GM12878 (cell line): ENCODE measurements at regions not wholly inside any gene's neighbourhood (a gene's known extent, or its start where the extent isn't known, plus 50 kb on each side); places are given as distances from the start of the nearest gene placed in this dataset.

Experiments
- ATAC-seq: fragments of 200-7000 bp; cut with Tn5 transposase; 3 replicates; pipeline ENCODE4 v1.9.1; 2020; ENCODE audit warnings: mild to moderate bottlenecking, moderate library complexity
- BruUV-seq: library from RNA; stranded (reverse); fragments of 400-500 nt; replicated peaks from 2 replicates; lab custom pipeline; 2021; lab: Mats Ljungman, UMichigan
- CTCF ChIA-PET: fragments of 300-600 bp; sonication (Branson Sonifier 250); formaldehyde crosslinking; extraction: SDS; loops from one replicate; lab custom pipeline; 2021; ENCODE audit warnings: inconsistent platforms; lab: Yijun Ruan, JAX
- POLR2A ChIA-PET: fragments of 350-600 bp; formaldehyde crosslinking; extraction: SDS; loops from one replicate; lab custom pipeline; 2021; ENCODE audit warnings: inconsistent platforms; lab: Charles Lee
- RAD21 ChIA-PET: fragments of 300-600 bp; sonication (Branson Sonifier 250); formaldehyde crosslinking; loops from one replicate; lab custom pipeline; 2023; ENCODE audit warnings: antibody characterized with exemption; ENCODE audit not compliant: unreplicated experiment; lab: Charles Lee
- SMC1A ChIA-PET: fragments of 300-600 bp; sonication (Branson Sonifier 250); formaldehyde crosslinking; loops from one replicate; lab custom pipeline; 2023; ENCODE audit not compliant: unreplicated experiment, uncharacterized antibody; lab: Charles Lee
- DNase-seq: peaks from one replicate; pipeline ENCODE4 v3.0.0-alpha.2; 2011; ENCODE audit warnings: low read depth, low spot score
- FAIRE-seq: peaks from 3 replicates; lab custom pipeline; 2011; peaks lifted over from hg19 to GRCh38; lab: Jason Lieb, UNC
- H2AFZ ChIP-seq: 2 replicates; pipeline ENCODE4 v1.6.0; 2011; ENCODE audit warnings: low read depth, low read length, control low read depth; ENCODE audit not compliant: control insufficient read depth
- H3K27ac ChIP-seq: 2 replicates; pipeline ENCODE4 v1.5.1; 2011; ENCODE audit warnings: control low read depth; ENCODE audit not compliant: control insufficient read depth, insufficient read depth
- H3K27me3 ChIP-seq, 2 experiments: replicated peaks in 1 of 2; 2 replicates each; pipeline versions ENCODE4 v1.6.0 to v1.6.1; 2011; ENCODE audit warnings: low read length in 1 of 2; ENCODE audit not compliant: control insufficient read depth in 2 of 2, insufficient read depth in 2 of 2
- H3K36me3 ChIP-seq, 2 experiments: 2 replicates each; pipeline ENCODE4 v1.5.1; 2011; ENCODE audit warnings: low read length in 1 of 2; ENCODE audit not compliant: control insufficient read depth in 2 of 2, insufficient read depth in 2 of 2
- H3K4me1 ChIP-seq: 2 replicates; pipeline ENCODE4 v1.6.1; 2011; ENCODE audit warnings: mild to moderate bottlenecking, low read length, moderate library complexity, mixed read lengths; ENCODE audit not compliant: control insufficient read depth, insufficient read depth
- H3K4me2 ChIP-seq: 2 replicates; pipeline ENCODE4 v1.6.0; 2011; ENCODE audit warnings: control low read depth; ENCODE audit not compliant: control insufficient read depth, insufficient read depth
- H3K4me3 ChIP-seq: fragments of 200-600 bp; sonication (generic); 2 replicates; pipeline ENCODE4 v1.5.1; 2016
- H3K79me2 ChIP-seq: 2 replicates; pipeline ENCODE4 v1.6.0; 2011; ENCODE audit warnings: low read length; ENCODE audit not compliant: control insufficient read depth, insufficient read depth
- H3K9ac ChIP-seq: 2 replicates; pipeline ENCODE4 v1.8.0; 2011; ENCODE audit warnings: low read length, control low read depth, mixed read lengths; ENCODE audit not compliant: control insufficient read depth, insufficient read depth
- H3K9me3 ChIP-seq: replicated peaks from 3 replicates; pipeline ENCODE4 v1.5.1; 2011; ENCODE audit warnings: mild to moderate bottlenecking, low read length; ENCODE audit not compliant: control insufficient read depth, insufficient read depth
- H4K20me1 ChIP-seq: 2 replicates; pipeline ENCODE4 v1.6.0; 2011; ENCODE audit not compliant: control insufficient read depth, insufficient read depth
- CEBPZ ChIP-seq: fragments of 150-350 bp; IDR thresholded peaks from 2 replicates; pipeline ENCODE4 v1.6.1; 2016; ENCODE audit warnings: low read depth, low read length
- E2F4 ChIP-seq: IDR thresholded peaks from 2 replicates; pipeline ENCODE4 v1.6.1; 2012; ENCODE audit warnings: low read depth, low read length, improper control_type of control experiment
- EZH2 ChIP-seq: IDR thresholded peaks from 2 replicates; pipeline ENCODE4 v1.6.1; 2012; ENCODE audit warnings: low read depth, mild to moderate bottlenecking, control low read depth, inconsistent platforms, low read length, borderline replicate concordance; ENCODE audit not compliant: control insufficient read depth
- IKZF1 ChIP-seq: fragments of 450-650 bp; conservative IDR thresholded peaks from 2 replicates; pipeline ENCODE4 v1.6.1; 2017; ENCODE audit warnings: antibody characterized with exemption, mild to moderate bottlenecking
- SMARCA5 ChIP-seq: fragments of 450-650 bp; IDR thresholded peaks from 2 replicates; pipeline ENCODE4 v1.6.1; 2017; ENCODE audit warnings: mild to moderate bottlenecking
- SUPT20H ChIP-seq: IDR thresholded peaks from 2 replicates; pipeline ENCODE4 v1.6.1; 2011; ENCODE audit warnings: low read depth, mild to moderate bottlenecking, low read length, moderate library complexity, borderline replicate concordance; ENCODE audit not compliant: control insufficient read depth
- ZZZ3 ChIP-seq: IDR thresholded peaks from 2 replicates; pipeline ENCODE4 v1.6.1; 2011; ENCODE audit warnings: low read depth; ENCODE audit not compliant: control insufficient read depth, insufficient read length
- WGBS: methylation state at CpG from one replicate; pipeline ENCODE4 v1.1.6; 2016; ENCODE audit warnings: low lambda C conversion rate; ENCODE audit not compliant: insufficient replicate concordance, insufficient coverage; ENCODE audit errors: missing lambda C conversion rate; 5-methylcytosine and 5-hydroxymethylcytosine counted together
- in situ Hi-C: fragments of 300-500 bp; cut with MboI; formaldehyde crosslinking; loops from 9 replicates; pipeline ENCODE4 v1.14.3; 2018; ENCODE audit warnings: mixed read lengths
- intact Hi-C: fragments of 100-400 bp; cut with micrococcal nuclease; formaldehyde crosslinking; loops from one replicate; pipeline ENCODE4 v1.14.2; 2022; ENCODE audit not compliant: unreplicated experiment

GRCh38 chr5:123785162-123786071 lies 273.4 kb downstream of the CSNK1G3 start (continued):
- no peak for TF ChIP-seq CEBPZ
- TF ChIP-seq EZH2: no peak
- no peak for TF ChIP-seq SMARCA5
- no peak for TF ChIP-seq E2F4
- TF ChIP-seq ZZZ3: no peak
- TF ChIP-seq IKZF1: no peak

GRCh38 chr5:123783421-123783820 lies 271.4 kb downstream of the CSNK1G3 start:
- no peak overlapping the region for H3K27ac ChIP-seq
- no peaks in the 10 kb centered on the region for H3K36me3 ChIP-seq
- no peak overlapping the region for H3K9ac ChIP-seq
- H3K9me3 ChIP-seq: no peaks in the 10 kb centered on the region
- H3K4me2 ChIP-seq: no peak overlapping the region
- H4K20me1 ChIP-seq: no peaks in the 10 kb centered on the region
- SMC1A ChIA-PET: no interaction called here
- no peaks in the 10 kb centered on the region for H3K27me3 ChIP-seq
- no peak for FAIRE-seq
- H3K4me1 ChIP-seq: no peaks in the 10 kb centered on the region
- RAD21 ChIA-PET: no interaction called here
- intact Hi-C loops (no loop called here), in situ Hi-C loops (no loop called here)
- CTCF ChIA-PET: no interaction called here
- POLR2A ChIA-PET: no interaction called here
- WGBS: 0% methylated on average over 1 of the region's 1 CpG
- H3K4me3 ChIP-seq: no peak overlapping the region
- DNase-seq: no peak
- no peak overlapping the region for H2AFZ ChIP-seq
- BruUV-seq: no TSS peak
- H3K79me2 ChIP-seq: no peaks in the 10 kb centered on the region
- ATAC-seq: no peak
- no peak for TF ChIP-seq SUPT20H
